NCI-H2196 (cell line): ENCODE measurements at regions not wholly inside any gene's neighbourhood (a gene's known extent, or its start where the extent isn't known, plus 50 kb on each side); places are given as distances from the start of the nearest gene placed in this dataset.
"Not testable (repeated sequence)": the region's sequence is repeated elsewhere in the genome, so short reads cannot be mapped to it uniquely, and the experiment has no call there.

Source experiments
- DNase-seq: peaks from one replicate; lab custom pipeline; 2025; ENCODE audit not compliant: unreplicated experiment; lab: John Stamatoyannopoulos, UW

GRCh38 chr3:7999384-7999783 lies 502.2 kb upstream of the LMCD1 start:
- no peak for DNase-seq

- DNase-seq, result no peak
Measured at GRCh38 chr3:8001307-8001706, 500.3 kb upstream of the LMCD1 start.

- no peak for DNase-seq
Measured at GRCh38 chr3:8001712-8002111, 499.9 kb upstream of the LMCD1 start.

- DNase-seq, result no peak
Measured at GRCh38 chr3:8011902-8012301, 489.7 kb upstream of the LMCD1 start.

GRCh38 chr3:8020047-8020841 lies 481.4 kb upstream of the LMCD1 start:
- DNase-seq, result no peak

GRCh38 chr3:8027954-8028353 lies 473.7 kb upstream of the LMCD1 start:
- no peak for DNase-seq

GRCh38 chr3:8050283-8050682 lies 451.3 kb upstream of the LMCD1 start:
- DNase-seq, result no peak

- DNase-seq, result no peak
Measured at GRCh38 chr3:8052659-8053058, 449.0 kb upstream of the LMCD1 start.

GRCh38 chr3:8068135-8068534 lies 433.5 kb upstream of the LMCD1 start:
- not testable (repeated sequence) for DNase-seq

GRCh38 chr3:8069471-8069870 lies 432.2 kb upstream of the LMCD1 start:
- DNase-seq, result no peak

- no peak for DNase-seq
Measured at GRCh38 chr3:8070011-8070410, 431.6 kb upstream of the LMCD1 start.

- not testable (repeated sequence) for DNase-seq
Measured at GRCh38 chr3:8074740-8075139, 426.9 kb upstream of the LMCD1 start.

GRCh38 chr3:8077126-8077525 lies 424.5 kb upstream of the LMCD1 start:
- DNase-seq, result no peak

- no peak for DNase-seq
Measured at GRCh38 chr3:8080464-8080863, 421.2 kb upstream of the LMCD1 start.

GRCh38 chr3:8085498-8085897 lies 416.1 kb upstream of the LMCD1 start:
- no peak for DNase-seq

- DNase-seq, result no peak
Measured at GRCh38 chr3:8087951-8088350, 413.7 kb upstream of the LMCD1 start.

GRCh38 chr3:8094415-8094814 lies 407.2 kb upstream of the LMCD1 start:
- no peak for DNase-seq

- no peak for DNase-seq
Measured at GRCh38 chr3:8095724-8096123, 405.9 kb upstream of the LMCD1 start.

- no peak for DNase-seq
Measured at GRCh38 chr3:8097690-8098089, 403.9 kb upstream of the LMCD1 start.

- no peak for DNase-seq
Measured at GRCh38 chr3:8103954-8104353, 397.7 kb upstream of the LMCD1 start.

- no peak for DNase-seq
Measured at GRCh38 chr3:8106921-8107320, 394.7 kb upstream of the LMCD1 start.

- peak; percentile 0 for DNase-seq
Measured at GRCh38 chr3:8110966-8111798, 390.4 kb upstream of the LMCD1 start.
